ENCODE measurements at regions not wholly inside any gene's neighbourhood (a gene's known extent, or its start where the extent isn't known, plus 50 kb on each side); places are given as distances from the start of the nearest gene placed in this dataset.
"Not testable (repeated sequence)": the region's sequence is repeated elsewhere in the genome, so short reads cannot be mapped to it uniquely, and the experiment has no call there.

DNA sequence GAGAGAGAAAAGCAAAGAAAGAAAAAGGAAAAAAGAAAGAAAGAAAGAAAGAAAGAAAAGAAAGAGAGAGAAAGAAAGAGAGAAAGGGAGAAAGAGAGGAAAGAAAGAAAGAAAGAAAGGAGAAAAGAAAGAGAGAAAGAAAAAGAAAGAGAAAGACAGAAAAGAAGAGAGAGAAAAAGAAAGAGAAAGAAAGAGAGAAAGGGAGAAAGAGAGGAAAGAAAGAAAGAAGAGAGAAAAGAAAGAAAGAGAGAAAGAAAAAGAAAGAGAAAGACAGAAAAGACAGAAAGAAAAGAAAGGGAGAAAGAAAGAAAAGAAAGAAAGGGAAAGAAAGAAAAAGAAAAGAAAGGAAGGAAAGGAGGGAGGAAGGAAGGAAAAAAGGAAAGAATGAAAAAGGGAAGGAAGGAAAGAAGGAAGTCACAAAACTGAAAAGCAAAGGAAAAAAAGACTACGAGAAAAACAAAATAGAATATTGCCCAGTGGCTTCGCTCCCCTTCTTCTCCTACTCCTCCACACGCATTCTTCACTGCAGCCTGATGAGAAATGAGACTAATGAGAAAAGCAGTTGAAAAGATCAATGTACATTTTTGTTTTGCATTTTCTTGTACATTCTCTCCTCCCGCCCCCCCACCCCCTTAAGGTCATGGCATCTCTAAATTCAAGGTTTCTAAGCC lies 170.0 kb downstream of the SOD2 start:
- DNase-seq, result no peak

DNA sequence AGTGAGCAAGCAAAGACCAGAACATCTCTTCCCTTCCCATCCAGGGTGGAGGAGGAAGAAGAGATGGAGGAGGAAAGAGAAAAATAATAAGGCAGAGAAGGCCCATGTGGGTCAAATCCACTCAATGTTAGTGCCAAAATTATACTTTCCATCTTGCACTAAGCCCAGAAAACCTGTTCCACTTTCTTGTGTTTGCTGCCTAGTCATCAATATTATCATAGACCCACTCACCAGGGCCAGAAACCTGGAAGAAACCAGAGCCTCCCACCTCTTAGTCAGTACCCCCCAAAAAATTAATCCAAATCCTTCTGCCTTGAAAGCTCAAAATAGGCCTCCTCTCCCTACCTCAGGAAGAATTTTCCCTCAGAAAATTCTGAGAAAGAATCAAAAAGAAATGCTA lies 171.1 kb downstream of the SOD2 start:
- DNase-seq, result no peak

DNA sequence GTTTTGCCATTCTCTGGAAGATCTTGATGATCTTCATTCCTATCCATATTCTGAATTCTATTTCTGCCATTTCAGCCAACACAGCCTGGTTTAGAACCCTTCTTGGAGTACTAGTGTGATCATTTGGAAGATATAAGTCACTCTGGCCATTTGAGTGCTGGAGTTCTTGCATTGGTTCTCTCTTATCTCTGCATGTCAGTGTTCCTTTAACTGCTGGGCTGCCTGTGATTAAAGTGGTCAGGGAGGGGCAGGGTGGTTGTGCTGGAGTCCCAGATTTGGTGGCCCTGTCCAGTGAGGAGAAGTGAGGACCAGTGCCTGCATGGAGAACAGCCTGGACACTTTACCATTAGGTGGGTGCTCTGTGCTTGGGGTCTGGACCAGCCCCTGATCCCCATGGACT lies 173.0 kb downstream of the SOD2 start:
- DNase-seq, result no peak

DNA sequence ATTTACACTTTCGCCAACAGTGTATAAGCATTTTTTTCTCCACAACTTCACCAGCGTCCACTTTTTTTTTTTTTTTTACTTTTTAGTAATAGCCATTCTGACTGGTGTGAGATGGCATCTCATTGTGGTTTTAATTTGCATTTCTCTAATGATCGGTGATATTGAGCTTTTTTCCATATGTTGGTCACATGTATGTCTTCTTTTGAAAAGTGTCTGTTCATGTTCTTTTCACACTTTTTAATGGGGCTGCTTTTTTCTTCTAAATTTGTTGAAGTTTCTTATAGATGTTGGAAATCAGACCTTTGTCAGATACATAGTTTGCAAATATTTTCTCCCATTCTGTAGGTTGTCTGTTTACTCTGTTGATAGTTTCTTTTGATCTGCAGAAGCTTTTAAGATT lies 177.2 kb downstream of the SOD2 start:
- not testable (repeated sequence) for DNase-seq

DNA sequence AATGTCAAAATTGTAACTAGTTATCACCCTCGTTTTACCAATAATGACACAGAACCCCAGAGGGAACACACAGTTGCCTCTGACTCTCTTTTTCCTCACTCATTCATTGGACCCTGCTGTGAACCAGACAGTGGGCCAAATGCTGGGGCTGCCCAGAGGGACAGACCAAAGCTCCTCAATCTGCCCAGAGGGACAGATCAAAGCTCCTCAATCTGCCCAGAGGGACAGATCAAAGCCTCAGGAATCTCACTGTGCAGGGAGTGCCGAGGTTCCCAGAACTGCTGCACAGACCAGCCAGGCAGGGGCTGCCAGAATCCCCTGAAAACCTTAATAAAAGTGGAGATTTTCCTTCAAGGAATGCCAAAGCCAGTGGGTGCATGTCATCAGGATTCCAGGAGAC lies 179.1 kb downstream of the SOD2 start:
- DNase-seq, result no peak

DNA sequence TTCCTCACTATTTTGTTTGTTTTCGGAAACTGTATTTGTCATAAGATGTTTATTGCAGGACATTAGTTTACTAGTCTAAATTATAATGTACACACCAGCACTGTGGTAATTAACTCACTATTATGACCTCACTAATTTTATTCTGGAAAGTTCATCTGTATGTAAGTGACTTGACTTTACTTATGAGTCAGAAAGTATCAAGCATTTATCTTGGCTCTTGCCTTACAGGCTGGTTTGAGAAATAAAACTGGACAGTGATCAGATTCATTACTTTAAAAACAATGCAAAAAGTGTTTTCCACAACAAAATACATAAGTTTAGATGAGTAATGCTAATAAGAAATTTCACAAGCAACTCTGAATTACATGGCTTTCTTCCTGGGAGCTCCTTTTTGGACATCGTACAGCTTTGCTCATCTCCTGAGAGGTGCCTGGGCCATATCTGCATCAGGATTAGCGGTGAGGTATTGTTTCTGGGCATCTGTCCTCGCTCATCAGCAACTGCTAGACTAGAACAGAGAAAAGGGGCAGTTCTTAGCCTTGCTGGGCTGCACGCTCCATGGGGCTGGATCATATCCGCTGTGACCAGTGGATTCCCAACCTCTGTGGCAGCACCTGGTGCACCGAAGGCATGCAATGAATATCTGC lies 179.8 kb downstream of the SOD2 start:
- no peak for DNase-seq

DNA sequence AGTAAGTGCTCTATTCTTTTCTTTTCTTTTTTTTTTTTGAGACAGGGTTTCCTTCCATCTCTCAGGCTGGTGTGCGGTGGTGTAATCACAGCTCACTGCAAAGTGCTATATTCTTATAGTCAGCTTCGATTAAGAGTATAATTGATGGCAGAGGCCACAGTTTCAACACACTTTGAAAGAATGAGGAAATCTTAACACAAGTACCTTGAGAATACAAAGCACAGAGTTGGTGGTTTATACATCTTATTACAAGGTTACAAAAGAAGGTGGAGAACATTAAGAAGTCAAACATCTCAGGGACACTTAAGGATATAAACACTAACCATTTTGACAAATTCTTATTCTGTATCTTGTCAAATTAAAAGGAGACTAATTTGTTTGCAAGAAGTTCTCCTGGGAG lies 180.5 kb downstream of the SOD2 start:
- DNase-seq, result no peak

DNA sequence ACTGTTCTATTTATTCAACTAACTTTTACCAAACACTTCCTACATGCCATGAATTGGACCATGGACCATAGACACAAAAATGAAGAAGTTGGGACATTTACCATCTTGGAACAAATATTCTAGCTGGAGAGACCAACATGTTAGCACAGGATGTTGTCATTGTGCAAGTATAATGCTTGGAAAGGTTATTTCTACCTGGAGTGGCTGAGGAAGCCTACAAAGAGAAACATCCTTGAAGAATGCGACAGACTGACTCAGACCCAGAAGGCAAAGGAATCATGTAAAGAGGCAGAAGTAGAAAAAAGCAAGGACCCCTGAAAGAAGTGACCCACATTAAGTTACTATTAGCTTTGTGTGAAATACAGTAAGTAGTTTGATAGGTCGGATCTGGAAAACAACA lies 180.9 kb downstream of the SOD2 start:
- no peak for DNase-seq

DNA sequence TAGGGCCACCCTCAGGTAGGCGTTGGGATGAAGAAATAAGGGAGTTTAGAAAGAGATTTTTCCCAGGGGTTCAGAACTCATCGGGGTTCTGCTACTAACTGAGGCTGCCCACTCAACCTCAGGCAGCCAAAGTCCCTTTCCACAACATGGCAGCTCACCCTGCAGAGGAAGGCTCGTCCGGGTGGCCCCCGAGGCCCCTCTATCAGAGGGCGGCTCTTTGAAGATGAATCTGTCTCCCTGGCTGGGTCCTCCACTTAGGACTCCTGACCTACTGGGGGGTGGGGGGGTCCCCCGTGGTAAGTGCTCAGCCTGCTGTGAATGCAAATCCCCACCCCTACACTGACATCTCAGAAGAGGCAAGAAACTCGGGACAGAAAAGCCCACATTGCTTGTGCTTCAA lies 182.9 kb downstream of the SOD2 start:
- DNase-seq, result no peak

DNA sequence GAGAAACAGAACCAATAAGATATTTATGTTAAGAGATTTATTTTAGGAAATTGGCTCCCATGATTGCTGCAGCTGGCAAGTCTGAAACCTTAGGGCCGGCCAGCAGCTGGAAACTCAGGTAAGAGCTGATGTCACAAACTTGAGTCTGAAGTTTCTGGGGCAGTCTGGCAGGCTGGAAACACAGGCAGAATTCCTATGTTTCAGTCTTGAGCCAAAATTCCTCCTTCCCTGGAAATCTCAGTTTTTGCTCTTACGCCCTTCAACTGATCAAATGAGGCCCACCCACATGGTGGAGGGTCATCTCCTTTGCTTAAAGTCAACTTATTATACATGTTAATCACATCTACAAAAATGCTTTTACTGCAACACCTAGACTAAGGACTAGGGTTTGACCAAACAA lies 184.1 kb downstream of the SOD2 start:
- no peak for DNase-seq

DNA sequence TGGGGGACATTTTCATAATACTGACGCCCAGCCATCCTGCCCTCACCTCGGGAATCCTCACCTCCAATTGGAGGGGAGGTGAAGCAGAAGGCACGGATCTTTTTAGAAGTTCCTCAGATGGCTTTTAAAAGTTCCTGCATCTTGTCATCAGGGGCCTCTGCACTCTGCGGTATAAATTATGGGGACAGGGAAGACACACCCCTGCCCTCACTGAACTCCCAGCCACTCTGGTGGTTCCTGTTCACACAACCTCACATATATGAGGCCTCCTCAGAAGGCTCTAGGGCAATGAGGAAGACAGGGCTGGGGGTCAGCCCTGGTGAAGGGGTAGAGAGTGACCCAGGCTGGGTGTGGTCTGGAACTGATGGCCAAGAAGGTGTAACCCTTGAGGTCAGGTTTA lies 187.0 kb downstream of the SOD2 start:
- no peak for DNase-seq

DNA sequence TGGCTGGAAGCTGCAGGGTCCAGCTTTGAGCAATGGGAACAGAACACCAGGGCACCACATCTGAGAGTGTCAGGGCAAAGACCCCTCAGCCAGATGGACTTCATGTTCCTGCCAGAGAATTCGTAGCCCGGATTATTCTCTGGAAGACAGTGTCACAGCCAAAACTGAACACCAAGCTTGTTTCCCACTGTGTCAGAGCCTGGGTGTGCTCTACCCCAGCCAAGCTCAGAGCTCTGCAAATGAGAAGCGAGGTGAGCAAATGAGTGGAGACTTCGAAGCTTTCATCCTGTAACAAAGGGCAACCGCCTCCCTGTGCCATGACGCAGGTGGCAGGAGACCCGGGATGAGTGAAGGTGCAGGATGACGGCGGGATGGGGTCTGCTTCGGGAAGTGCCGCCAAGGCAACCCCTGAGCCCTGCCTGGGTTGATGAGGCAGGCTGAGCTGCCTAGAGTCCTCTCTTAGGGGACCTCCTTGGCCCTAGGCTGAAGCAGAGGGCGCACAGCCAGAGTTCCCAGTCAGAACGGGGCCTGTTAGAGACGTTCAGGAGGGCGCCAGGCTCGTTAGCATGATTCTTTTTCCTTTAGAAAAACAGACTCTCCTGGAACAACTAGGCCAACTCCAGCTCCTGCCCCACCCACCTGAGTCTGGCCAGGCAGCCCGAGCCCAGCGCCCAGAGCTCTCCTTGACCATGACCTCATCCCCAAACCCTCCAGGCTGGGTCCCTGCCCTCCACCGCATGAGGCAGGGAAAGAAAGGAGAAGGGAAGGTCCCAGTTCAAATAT lies 187.7 kb downstream of the SOD2 start:
- DNase-seq, result no peak

DNA sequence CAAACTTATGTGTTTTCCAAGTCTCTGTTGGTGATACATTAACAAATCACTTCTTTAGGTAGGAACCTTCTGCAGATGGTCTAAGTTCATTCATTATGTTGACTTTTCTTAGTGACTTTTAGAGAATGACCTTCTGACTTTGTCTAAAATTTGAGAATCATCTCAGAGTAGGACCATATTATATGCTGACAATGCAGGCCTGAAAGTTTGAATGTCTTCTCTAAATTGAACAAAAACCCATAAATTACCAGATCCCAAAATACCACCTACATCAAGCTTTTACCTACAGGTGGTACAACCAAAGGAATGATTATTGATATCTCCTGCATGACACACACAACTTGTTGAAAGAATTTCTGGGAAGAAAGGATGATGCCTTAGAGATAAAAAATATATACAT lies 191.5 kb downstream of the SOD2 start:
- no peak for DNase-seq

DNA sequence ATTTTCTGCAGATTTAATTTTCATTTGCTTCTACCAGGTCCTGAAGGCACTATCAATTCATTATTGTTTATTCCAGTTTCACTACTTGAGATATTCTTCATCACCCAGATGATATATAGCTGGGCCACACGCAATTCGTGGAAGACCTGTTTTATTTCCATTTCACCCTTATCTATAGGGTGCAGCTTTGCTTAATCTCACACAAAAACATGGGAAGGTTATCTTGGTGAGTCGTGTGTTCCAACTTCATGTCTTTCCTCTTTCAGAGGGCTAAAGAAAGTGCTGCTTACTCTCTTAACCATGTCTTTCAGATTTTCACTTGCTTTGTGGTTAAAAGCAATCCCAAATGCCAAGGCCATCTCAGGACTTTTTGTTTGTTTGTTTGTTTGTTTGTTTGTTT lies 194.0 kb downstream of the SOD2 start:
- DNase-seq, result no peak

DNA sequence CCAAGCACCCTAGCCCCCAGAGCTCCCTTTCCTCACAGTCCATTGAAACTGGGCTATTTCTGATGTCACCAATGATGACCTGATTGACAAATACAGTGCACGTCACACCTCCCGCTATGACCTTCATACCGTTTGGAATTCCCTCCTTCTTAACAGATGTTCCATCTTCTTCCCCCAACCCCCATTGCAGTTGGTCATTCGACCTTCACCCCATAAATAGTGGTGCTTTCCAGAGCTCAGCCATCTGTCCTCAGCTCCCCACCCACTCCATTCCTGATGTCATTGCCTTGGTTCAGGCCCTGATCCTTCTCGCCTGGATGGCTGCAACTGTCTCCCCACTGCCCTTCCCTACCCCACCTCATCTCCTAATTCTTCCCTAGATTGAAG lies 198.5 kb downstream of the SOD2 start:
- DNase-seq, result no peak

DNA sequence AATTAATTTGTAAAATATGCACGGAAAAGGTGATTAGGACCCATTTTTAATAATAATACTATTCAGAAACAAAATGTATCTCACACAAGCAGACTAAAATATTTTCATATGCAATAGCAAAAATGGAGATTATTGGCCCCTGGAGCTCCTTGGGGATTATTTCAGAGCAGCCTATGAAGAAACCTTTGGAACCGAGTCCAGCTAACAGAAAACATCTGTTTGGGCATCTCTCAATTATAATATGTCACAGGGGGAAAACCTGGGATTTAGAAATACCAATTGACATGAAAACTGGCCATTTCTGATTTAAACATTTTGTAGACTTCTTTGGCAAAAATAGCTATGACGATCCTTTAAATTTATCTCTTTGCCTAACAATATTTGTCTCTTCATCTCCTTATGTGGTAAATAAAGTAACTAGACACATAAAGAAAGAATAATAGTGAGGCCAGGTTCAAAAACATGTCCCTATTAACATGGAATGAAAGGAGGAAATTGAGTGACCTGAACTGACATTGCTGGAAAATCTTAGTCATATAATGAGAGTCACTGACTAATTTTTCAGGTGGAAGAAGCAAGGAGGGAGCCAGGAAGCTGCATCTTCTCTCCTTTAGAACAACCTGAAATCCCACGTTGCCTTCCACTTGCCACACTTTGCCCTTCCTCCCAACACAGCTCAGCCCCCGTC lies 199.0 kb downstream of the SOD2 start:
- DNase-seq, result no peak

DNA sequence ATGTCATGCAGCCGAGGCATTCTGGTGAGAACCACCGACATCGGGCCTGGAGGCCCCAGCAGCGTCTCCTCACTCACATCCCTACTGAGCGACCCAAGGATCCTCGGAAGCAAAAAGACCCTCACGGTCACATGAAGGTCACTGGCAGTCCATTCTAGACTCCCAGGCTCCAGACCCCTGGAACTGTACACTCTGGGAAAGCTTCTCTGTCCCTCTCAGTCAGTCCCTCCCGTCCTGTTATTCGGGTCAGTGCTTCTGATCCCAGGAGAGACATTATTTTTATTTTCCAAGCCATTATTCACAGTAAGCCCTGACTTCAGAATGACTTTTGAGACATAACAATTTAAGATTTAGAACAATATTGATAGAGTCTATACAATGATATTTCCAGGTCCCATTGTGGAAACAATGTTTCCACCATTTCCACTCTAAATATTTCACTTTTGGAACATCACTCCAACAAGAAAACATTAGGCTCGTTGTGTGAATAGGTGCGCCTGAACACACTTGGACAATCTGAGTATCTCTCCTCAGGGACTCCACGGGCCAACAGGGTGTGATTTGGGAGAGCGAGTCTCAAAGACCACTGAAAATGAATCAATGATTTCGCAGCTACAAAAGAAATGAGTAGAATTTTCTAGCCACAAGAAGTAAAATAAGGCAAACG lies 199.7 kb downstream of the SOD2 start:
- no peak for DNase-seq

DNA sequence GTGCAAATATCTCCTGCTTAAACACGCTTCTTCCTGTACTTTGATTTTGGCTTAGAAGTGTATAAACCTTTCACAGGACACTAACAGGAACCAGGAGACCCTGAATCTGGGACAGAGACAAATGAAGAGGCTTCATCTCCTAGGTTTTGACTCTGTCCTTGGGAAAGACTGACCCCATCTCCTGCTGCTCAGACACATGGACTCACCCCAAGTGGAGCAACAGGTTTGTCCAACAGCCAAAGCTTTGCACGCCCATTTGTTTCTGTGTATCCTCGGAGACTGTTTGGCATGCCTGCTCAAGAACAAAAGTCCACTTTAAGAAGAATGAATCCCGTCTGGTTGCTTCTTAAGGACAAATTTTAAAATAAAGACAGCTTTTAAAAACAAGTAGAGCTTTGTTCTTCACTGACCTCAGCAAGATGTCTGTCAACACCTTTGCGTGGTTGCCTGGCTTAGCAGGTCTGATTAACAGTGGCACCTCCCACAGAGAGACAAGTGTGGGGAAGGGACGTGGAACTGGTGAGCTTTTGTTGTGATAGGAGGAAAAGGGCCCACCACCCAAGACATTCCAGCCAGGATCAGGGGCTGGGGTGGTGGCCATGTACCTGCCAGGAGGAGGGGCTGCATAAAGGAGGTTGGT lies 202.6 kb downstream of the SOD2 start:
- DNase-seq, result no peak

DNA sequence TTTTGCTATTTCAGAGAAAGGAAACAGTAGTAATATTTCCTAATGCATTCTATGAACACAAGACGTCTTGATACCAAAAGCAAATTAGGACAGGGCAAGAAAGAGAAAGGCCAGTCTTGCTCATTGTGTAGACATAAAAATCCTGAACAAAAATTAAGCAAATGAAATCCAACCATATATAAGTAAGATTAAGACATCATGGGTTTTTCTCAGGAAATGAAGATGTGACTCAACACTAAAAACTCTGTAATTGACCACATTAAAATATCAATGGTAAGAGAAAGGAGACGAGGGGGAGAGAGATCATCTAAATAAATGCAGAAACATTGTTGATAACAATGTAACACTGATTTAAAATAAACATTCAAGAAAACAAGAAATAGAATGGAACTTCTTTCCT lies 205.4 kb downstream of the SOD2 start:
- peak; percentile 7 for DNase-seq

DNA sequence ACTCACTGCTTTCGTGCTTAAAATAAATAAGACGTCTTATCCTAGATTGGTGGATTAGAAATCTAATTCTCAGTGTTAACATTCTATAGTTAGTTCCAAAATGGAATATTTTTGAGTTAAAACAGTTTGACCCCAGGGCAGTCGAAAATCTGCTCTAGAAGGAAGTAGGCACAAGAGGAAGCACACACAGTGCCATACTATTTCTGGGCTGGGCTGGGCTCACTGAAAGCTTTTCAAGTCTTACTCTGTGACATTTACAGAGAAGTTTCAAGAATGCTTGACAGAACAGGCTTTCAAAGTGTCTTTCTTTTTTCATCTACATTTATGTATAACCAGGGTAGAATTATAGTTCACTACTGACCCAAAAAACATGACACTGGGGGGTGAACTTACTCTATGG lies 209.8 kb downstream of the SOD2 start:
- no peak for DNase-seq

DNA sequence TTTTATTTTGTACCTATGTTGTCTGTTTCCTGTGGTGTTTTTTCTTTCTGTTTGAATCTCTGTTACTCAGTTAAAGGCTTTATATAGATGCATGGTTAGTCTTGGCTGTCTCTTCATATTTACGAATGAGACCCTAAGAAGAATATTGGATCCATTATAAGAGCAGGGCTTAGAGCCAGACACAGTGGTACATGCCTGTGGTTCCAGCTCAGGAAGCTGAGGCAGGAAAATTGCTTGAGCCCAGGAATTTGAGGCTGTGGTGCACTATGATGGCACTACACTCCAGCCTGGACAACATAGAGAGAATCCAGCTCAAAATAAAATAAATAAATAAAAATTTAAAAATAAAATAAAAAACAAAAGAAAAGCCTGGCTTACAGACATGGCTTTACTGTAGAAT lies 211.1 kb downstream of the SOD2 start:
- no peak for DNase-seq

DNA sequence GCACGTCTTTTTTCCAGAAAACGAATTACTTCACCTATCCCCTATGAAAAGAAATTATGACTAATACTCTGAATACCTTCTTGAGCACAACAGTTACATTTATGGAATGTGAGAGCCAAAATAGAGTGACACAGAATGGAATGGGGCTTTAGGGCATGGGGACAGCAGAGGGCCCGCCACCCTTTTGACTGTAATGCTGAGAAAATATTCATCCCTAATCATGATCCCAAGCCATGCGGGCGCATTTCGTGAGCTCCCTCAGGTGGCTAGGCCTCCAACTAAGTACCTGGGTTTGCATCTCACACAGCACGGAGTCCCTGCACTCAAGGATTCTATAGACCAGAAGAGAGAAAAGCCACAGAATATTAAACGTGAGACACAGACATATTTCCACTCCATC lies 212.6 kb downstream of the SOD2 start:
- no peak for DNase-seq

DNA sequence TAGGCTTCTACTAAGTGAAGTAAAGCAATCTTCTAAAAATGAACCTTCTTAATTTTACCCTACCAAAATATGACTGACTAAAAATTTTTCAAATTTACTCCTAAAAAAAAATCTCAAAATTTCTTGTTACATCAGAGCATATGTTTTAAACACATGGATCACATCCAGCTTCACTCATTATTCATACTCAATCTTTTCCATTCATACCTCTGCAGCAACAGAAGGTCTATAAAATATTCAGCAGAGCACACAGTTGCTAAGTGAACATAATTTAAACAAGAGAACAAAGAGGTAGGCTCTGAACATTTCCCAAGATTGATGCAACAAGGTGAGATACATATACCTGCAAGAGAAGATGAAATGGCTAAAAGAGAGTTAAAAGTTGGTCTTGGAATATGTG lies 213.9 kb downstream of the SOD2 start:
- no peak for DNase-seq
